Right atrium auricular region (tissue), 2 donors: ENCODE measurements at regions not wholly inside any gene's neighbourhood (a gene's known extent, or its start where the extent isn't known, plus 50 kb on each side); places are given as distances from the start of the nearest gene placed in this dataset.

ENCODE experiments used
- DNase-seq: peaks from one replicate; pipeline ENCODE4 v3.0.0-alpha.2; 2019; ENCODE audit warnings: low spot score
- H3K27ac ChIP-seq, 2 donors: fragments of 200-600 bp; sonication (generic); 1 replicate in 1 of 2; 2 replicates in 1 of 2; pipeline ENCODE4 v1.5.1; 2016 to 2019
- H3K27me3 ChIP-seq, 2 donors: fragments of 200-600 bp; sonication (generic); one replicate each; pipeline versions ENCODE4 v1.5.1 to v1.6.0; 2017 to 2019
- H3K36me3 ChIP-seq: fragments of 200-600 bp; sonication (generic); one replicate; pipeline ENCODE4 v1.5.1; 2016
- H3K4me1 ChIP-seq, 2 donors: fragments of 200-600 bp; sonication (generic); one replicate each; pipeline versions ENCODE4 v1.5.1 to v1.6.0; 2017 to 2019
- H3K4me3 ChIP-seq, 2 donors: fragments of 200-600 bp; sonication (generic); 1 replicate in 1 of 2; 2 replicates in 1 of 2; pipeline ENCODE4 v1.5.1; 2017 to 2019; ENCODE audit warnings: mild to moderate bottlenecking in 1 of 2, moderate library complexity in 1 of 2
- H3K9me3 ChIP-seq, 2 donors: fragments of 200-600 bp; sonication (generic); one replicate each; pipeline ENCODE4 v1.5.1; 2019
- CTCF ChIP-seq, 2 donors: fragments of 200-600 bp; sonication (generic); IDR thresholded peaks; one replicate each; pipeline ENCODE4 v1.5.1; 2019; ENCODE audit warnings: antibody characterized with exemption in 2 of 2

- Histone ChIP-seq H3K4me1 (no peaks in the 10 kb centered on the region), H3K9me3 (no peaks in the 10 kb centered on the region), H3K27ac (no peak overlapping the region), H3K4me3 (no peak overlapping the region), H3K27me3 (no peaks in the 10 kb centered on the region), H3K36me3 (no peaks in the 10 kb centered on the region)
- DNase-seq = no peak
- no peak for TF ChIP-seq CTCF (IDR thresholded peaks at IDR 0.05)
Observed at GRCh38 chr2:83176539-83176938, 1282.5 kb downstream of the SUCLG1 start.

GRCh38 chr2:83172841-83173240, 1286.2 kb downstream of the SUCLG1 start:
- DNase-seq = no peak
- Histone ChIP-seq H3K27ac (no peak overlapping the region), H3K36me3 (no peaks in the 10 kb centered on the region), H3K27me3 (no peaks in the 10 kb centered on the region), H3K4me3 (no peak overlapping the region), H3K4me1 (no peaks in the 10 kb centered on the region), H3K9me3 (no peaks in the 10 kb centered on the region)
- TF ChIP-seq CTCF (IDR thresholded peaks at IDR 0.05) = no peak

GRCh38 chr2:83168377-83168776, 1290.7 kb downstream of the SUCLG1 start:
- H3K4me3 ChIP-seq = no peak overlapping the region
- H3K36me3 ChIP-seq = no peaks in the 10 kb centered on the region
- H3K4me1 ChIP-seq = no peaks in the 10 kb centered on the region
- no peaks in the 10 kb centered on the region for H3K9me3 ChIP-seq
- no peak overlapping the region for H3K27ac ChIP-seq
- no peak for DNase-seq
- H3K27me3 ChIP-seq = no peaks in the 10 kb centered on the region
- TF ChIP-seq CTCF (IDR thresholded peaks at IDR 0.05) = no peak

GRCh38 chr2:83162421-83162820, 1296.7 kb downstream of the SUCLG1 start:
- H3K9me3 ChIP-seq = no peaks in the 10 kb centered on the region
- no peaks in the 10 kb centered on the region for H3K27me3 ChIP-seq
- TF ChIP-seq CTCF (IDR thresholded peaks at IDR 0.05) = no peak
- H3K4me3 ChIP-seq = no peak overlapping the region
- no peaks in the 10 kb centered on the region for H3K36me3 ChIP-seq
- no peaks in the 10 kb centered on the region for H3K4me1 ChIP-seq
- H3K27ac ChIP-seq = no peak overlapping the region
- DNase-seq = no peak

GRCh38 chr2:83160571-83160970, 1298.5 kb downstream of the SUCLG1 start:
- H3K27ac ChIP-seq = no peak overlapping the region
- no peaks in the 10 kb centered on the region for H3K27me3 ChIP-seq
- H3K4me3 ChIP-seq = no peak overlapping the region
- no peak for DNase-seq
- H3K4me1 ChIP-seq = no peaks in the 10 kb centered on the region
- no peaks in the 10 kb centered on the region for H3K36me3 ChIP-seq
- H3K9me3 ChIP-seq = no peaks in the 10 kb centered on the region
- TF ChIP-seq CTCF (IDR thresholded peaks at IDR 0.05) = no peak

- Histone ChIP-seq H3K27ac (no peak overlapping the region), H3K4me1 (no peaks in the 10 kb centered on the region), H3K4me3 (no peak overlapping the region), H3K9me3 (no peaks in the 10 kb centered on the region), H3K27me3 (no peaks in the 10 kb centered on the region), H3K36me3 (no peaks in the 10 kb centered on the region)
- TF ChIP-seq CTCF (IDR thresholded peaks at IDR 0.05) = no peak
- DNase-seq = no peak
Observed at GRCh38 chr2:83155826-83156225, 1303.3 kb downstream of the SUCLG1 start.
